CD4-positive, alpha-beta T cell treated with Interleukin-10 for 1 hour (primary cell): ENCODE measurements at regions not wholly inside any gene's neighbourhood (a gene's known extent, or its start where the extent isn't known, plus 50 kb on each side); places are given as distances from the start of the nearest gene placed in this dataset.

ENCODE experiments used
- DNase-seq: peaks from one replicate; pipeline ENCODE4 v3.0.0-alpha.2; 2020

GRCh38 chr10:78960316-78960800 lies 108.4 kb upstream of the ZMIZ1 start:
- no peak for DNase-seq

- no peak for DNase-seq
Observed at GRCh38 chr10:78961760-78962159, 107.0 kb upstream of the ZMIZ1 start.

GRCh38 chr10:78963074-78964034 lies 105.4 kb upstream of the ZMIZ1 start:
- DNase-seq: no peak

- DNase-seq: no peak
Observed at GRCh38 chr10:78964274-78964951, 104.4 kb upstream of the ZMIZ1 start.

GRCh38 chr10:78964952-78965633 lies 103.7 kb upstream of the ZMIZ1 start:
- no peak for DNase-seq

- DNase-seq: no peak
Observed at GRCh38 chr10:78966182-78966787, 102.5 kb upstream of the ZMIZ1 start.

- DNase-seq: no peak
Observed at GRCh38 chr10:78966844-78967488, 101.8 kb upstream of the ZMIZ1 start.

GRCh38 chr10:78968300-78968942 lies 100.3 kb upstream of the ZMIZ1 start:
- DNase-seq: no peak

- no peak for DNase-seq
Observed at GRCh38 chr10:78968943-78969342, 99.8 kb upstream of the ZMIZ1 start.

- no peak for DNase-seq
Observed at GRCh38 chr10:78969719-78970118, 99.0 kb upstream of the ZMIZ1 start.

GRCh38 chr10:78970261-78970660 lies 98.5 kb upstream of the ZMIZ1 start:
- DNase-seq: no peak

- no peak for DNase-seq
Observed at GRCh38 chr10:78971094-78971682, 97.6 kb upstream of the ZMIZ1 start.

GRCh38 chr10:78972160-78972946 lies 96.4 kb upstream of the ZMIZ1 start:
- no peak for DNase-seq

- peak; percentile 72 for DNase-seq
Observed at GRCh38 chr10:78972947-78973900, 95.5 kb upstream of the ZMIZ1 start.

- peak; percentile 40 for DNase-seq
Observed at GRCh38 chr10:78973901-78974616, 94.7 kb upstream of the ZMIZ1 start.

GRCh38 chr10:78974617-78975317 lies 94.0 kb upstream of the ZMIZ1 start:
- DNase-seq: peak; percentile 52

GRCh38 chr10:78975926-78976325 lies 92.8 kb upstream of the ZMIZ1 start:
- DNase-seq: no peak
